Osteoblast (primary cell): ENCODE measurements at regions not wholly inside any gene's neighbourhood (a gene's known extent, or its start where the extent isn't known, plus 50 kb on each side); places are given as distances from the start of the nearest gene placed in this dataset.

Experiments used
- DNase-seq: peaks from one replicate; pipeline ENCODE4 v3.0.0; 2011; ENCODE audit warnings: low spot score, mixed read lengths; ENCODE audit not compliant: insufficient read length; ENCODE audit errors: missing footprints
- H2AFZ ChIP-seq: 2 replicates; pipeline ENCODE4 v1.6.0; 2011; ENCODE audit warnings: mild to moderate bottlenecking, low read length
- H3K27ac ChIP-seq: 2 replicates; pipeline ENCODE4 v1.5.1; 2011; ENCODE audit warnings: mild to moderate bottlenecking, low read depth, low read length, moderate library complexity
- H3K27me3 ChIP-seq: 2 replicates; pipeline ENCODE4 v1.6.0; 2012; ENCODE audit warnings: mild to moderate bottlenecking, control low read depth, inconsistent platforms, low read length, moderate library complexity; ENCODE audit not compliant: insufficient read depth
- H3K36me3 ChIP-seq: 2 replicates; pipeline ENCODE4 v1.5.1; 2011; ENCODE audit warnings: mild to moderate bottlenecking, low read length, control low read depth, moderate library complexity; ENCODE audit not compliant: insufficient read depth
- H3K4me1 ChIP-seq: 2 replicates; pipeline ENCODE4 v1.5.1; 2011; ENCODE audit warnings: mild to moderate bottlenecking, low read length, control low read depth, moderate library complexity; ENCODE audit not compliant: insufficient read depth
- H3K4me2 ChIP-seq: 2 replicates; pipeline ENCODE4 v1.6.0; 2011; ENCODE audit warnings: mild to moderate bottlenecking, low read length; ENCODE audit not compliant: insufficient read depth
- H3K4me3 ChIP-seq: fragments of 200-600 bp; sonication (generic); 3 replicates; pipeline ENCODE4 v1.5.1; 2012; ENCODE audit warnings: mild to moderate bottlenecking, low read length, inconsistent platforms; ENCODE audit not compliant: insufficient read depth
- H3K79me2 ChIP-seq: 2 replicates; pipeline ENCODE4 v1.6.0; 2012; ENCODE audit warnings: mild to moderate bottlenecking, low read length, control low read depth, inconsistent platforms; ENCODE audit not compliant: insufficient read depth
- H3K9me3 ChIP-seq: 2 replicates; pipeline ENCODE4 v1.5.1; 2011; ENCODE audit warnings: low read depth, low read length, control low read depth
- H4K20me1 ChIP-seq: 2 replicates; pipeline ENCODE4 v1.6.0; 2012; ENCODE audit warnings: mild to moderate bottlenecking, low read length, control low read depth; ENCODE audit not compliant: insufficient read depth
- TF ChIP-seq, protein P1 (sequence below): IDR thresholded peaks from 2 replicates; pipeline ENCODE4 v1.5.1; 2011; ENCODE audit warnings: mild to moderate bottlenecking, low read depth, low read length, moderate library complexity; ENCODE audit errors: extremely low read depth

GRCh38 chr5:157934600-157934999, 75.7 kb upstream of the CLINT1 start:
- Histone ChIP-seq H3K79me2 (no peaks in the 10 kb centered on the region), H3K4me1 (no peaks in the 10 kb centered on the region), H3K4me3 (no peak overlapping the region), H3K27me3 (no peaks in the 10 kb centered on the region), H2AFZ (no peak overlapping the region), H4K20me1 (no peaks in the 10 kb centered on the region), H3K36me3 (no peaks in the 10 kb centered on the region), H3K9me3 (no peaks in the 10 kb centered on the region), H3K4me2 (no peak overlapping the region), H3K27ac (no peak overlapping the region)
- no peak for DNase-seq
- TF ChIP-seq, protein P1, sequence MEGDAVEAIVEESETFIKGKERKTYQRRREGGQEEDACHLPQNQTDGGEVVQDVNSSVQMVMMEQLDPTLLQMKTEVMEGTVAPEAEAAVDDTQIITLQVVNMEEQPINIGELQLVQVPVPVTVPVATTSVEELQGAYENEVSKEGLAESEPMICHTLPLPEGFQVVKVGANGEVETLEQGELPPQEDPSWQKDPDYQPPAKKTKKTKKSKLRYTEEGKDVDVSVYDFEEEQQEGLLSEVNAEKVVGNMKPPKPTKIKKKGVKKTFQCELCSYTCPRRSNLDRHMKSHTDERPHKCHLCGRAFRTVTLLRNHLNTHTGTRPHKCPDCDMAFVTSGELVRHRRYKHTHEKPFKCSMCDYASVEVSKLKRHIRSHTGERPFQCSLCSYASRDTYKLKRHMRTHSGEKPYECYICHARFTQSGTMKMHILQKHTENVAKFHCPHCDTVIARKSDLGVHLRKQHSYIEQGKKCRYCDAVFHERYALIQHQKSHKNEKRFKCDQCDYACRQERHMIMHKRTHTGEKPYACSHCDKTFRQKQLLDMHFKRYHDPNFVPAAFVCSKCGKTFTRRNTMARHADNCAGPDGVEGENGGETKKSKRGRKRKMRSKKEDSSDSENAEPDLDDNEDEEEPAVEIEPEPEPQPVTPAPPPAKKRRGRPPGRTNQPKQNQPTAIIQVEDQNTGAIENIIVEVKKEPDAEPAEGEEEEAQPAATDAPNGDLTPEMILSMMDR, result no peak

- no peak for DNase-seq
- Histone ChIP-seq H3K4me1 (no peaks in the 10 kb centered on the region), H3K4me3 (no peak overlapping the region), H3K27ac (no peak overlapping the region), H3K79me2 (no peaks in the 10 kb centered on the region), H4K20me1 (no peaks in the 10 kb centered on the region), H3K4me2 (no peak overlapping the region), H3K27me3 (no peaks in the 10 kb centered on the region), H2AFZ (no peak overlapping the region), H3K36me3 (no peaks in the 10 kb centered on the region), H3K9me3 (no peaks in the 10 kb centered on the region)
- TF ChIP-seq, protein P1, result no peak
Observed at GRCh38 chr5:157933005-157933404, 74.1 kb upstream of the CLINT1 start.

DNA sequence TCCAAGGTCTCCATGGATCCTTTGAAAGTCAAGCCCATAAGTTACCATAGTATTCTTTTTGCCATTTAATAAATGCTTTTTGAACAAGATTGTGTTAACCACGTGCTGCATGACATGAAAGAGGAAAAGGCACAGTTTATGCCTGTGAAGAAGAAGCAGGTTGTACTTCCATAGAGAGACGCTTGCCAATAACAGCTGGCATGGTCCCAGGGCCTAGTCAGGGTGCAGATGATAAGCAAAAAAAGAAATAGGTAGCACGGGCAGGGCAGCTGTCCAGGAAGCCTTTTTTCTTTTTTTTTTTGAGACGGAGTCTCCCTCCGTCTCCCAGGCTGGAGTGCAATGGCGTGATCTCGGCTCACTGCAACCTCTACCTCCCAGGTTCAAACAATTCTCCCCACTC, 71.8 kb upstream of the CLINT1 start:
- TF ChIP-seq, protein P1, result no peak
- Histone ChIP-seq H3K27me3 (no peaks in the 10 kb centered on the region), H2AFZ (no peak overlapping the region), H3K4me2 (no peak overlapping the region), H3K36me3 (no peaks in the 10 kb centered on the region), H4K20me1 (no peaks in the 10 kb centered on the region), H3K9me3 (no peaks in the 10 kb centered on the region), H3K4me3 (no peak overlapping the region), H3K4me1 (no peaks in the 10 kb centered on the region), H3K27ac (no peak overlapping the region), H3K79me2 (no peaks in the 10 kb centered on the region)
- DNase-seq, result no peak

DNA sequence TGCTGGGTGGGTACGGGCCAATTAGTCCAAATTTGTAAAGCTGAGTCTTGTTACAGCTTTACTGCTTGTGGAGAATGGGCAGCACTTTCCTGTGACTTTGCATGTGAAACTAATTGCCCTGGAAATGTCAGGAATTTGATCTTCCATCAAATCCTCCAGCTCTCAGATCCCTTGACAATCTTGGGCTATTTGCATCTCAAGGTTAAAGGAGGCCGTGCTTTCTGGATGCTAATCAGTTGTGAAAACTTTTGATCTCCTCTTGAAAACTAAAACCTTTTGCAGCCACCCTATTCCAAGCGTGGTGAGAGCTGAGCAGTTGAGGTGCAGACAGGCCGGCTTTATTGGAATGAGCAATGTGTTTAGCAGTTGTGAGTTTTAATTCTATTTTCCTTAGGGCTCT, 68.0 kb upstream of the CLINT1 start:
- Histone ChIP-seq H3K4me2 (no peak overlapping the region), H3K27ac (no peak overlapping the region), H3K4me3 (no peak overlapping the region), H3K36me3 (no peaks in the 10 kb centered on the region), H4K20me1 (no peaks in the 10 kb centered on the region), H2AFZ (no peak overlapping the region), H3K79me2 (no peaks in the 10 kb centered on the region), H3K27me3 (no peaks in the 10 kb centered on the region), H3K9me3 (no peaks in the 10 kb centered on the region), H3K4me1 (no peaks in the 10 kb centered on the region)
- TF ChIP-seq, protein P1, result no peak
- peak; percentile 26 for DNase-seq
